Adrenal gland (tissue), 5 donors: ENCODE measurements at regions not wholly inside any gene's neighbourhood (a gene's known extent, or its start where the extent isn't known, plus 50 kb on each side); places are given as distances from the start of the nearest gene placed in this dataset.

ENCODE experiments used
- POLR2A ChIP-seq, 2 donors: fragments of 450-650 bp; IDR thresholded peaks; one replicate each; pipeline ENCODE4 v1.6.1; 2017; ENCODE audit warnings: antibody characterized with exemption in 2 of 2, mild to moderate bottlenecking in 2 of 2, moderate library complexity in 1 of 2
- TF ChIP-seq, protein P1 (sequence below), 6 experiments: fragments of 450-650 bp in 4 of 6; fragments of 200-600 bp in 2 of 6; sonication (generic) in 1 of 6; IDR thresholded peaks; 1 replicate in 5 of 6; 2 replicates in 1 of 6; pipeline versions ENCODE4 v1.5.1 to v1.8.0; 2016 to 2021; ENCODE audit warnings: antibody characterized with exemption in 6 of 6, mild to moderate bottlenecking in 2 of 6, moderate library complexity in 1 of 6
- donor health status: DM: no; HTN: no; CAD: no.

DNA sequence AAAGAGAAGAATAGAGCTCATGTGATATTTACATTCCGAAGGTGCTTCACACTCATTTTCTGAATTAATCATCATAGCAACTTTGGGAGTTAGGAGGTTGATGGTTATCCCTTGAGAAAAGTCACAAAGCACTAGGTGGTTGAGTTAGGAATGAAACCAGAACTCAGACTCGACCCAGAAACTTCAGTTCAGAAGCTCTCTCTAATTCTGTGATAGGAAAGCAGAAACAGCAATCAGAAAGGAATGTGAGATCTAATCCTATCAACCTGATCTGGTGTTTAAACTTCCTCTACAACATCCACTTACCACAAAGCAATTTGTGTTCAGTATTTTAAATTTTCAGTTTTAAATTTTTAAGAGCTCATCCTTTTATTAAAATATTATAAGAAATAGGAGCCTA, 211.2 kb downstream of the CNTN3 start:
- TF ChIP-seq, protein P1, sequence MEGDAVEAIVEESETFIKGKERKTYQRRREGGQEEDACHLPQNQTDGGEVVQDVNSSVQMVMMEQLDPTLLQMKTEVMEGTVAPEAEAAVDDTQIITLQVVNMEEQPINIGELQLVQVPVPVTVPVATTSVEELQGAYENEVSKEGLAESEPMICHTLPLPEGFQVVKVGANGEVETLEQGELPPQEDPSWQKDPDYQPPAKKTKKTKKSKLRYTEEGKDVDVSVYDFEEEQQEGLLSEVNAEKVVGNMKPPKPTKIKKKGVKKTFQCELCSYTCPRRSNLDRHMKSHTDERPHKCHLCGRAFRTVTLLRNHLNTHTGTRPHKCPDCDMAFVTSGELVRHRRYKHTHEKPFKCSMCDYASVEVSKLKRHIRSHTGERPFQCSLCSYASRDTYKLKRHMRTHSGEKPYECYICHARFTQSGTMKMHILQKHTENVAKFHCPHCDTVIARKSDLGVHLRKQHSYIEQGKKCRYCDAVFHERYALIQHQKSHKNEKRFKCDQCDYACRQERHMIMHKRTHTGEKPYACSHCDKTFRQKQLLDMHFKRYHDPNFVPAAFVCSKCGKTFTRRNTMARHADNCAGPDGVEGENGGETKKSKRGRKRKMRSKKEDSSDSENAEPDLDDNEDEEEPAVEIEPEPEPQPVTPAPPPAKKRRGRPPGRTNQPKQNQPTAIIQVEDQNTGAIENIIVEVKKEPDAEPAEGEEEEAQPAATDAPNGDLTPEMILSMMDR (IDR thresholded peaks at IDR 0.05), result no peak
- no peak for TF ChIP-seq POLR2A (IDR thresholded peaks at IDR 0.05)
